ENCODE measurements at regions not wholly inside any gene's neighbourhood (a gene's known extent, or its start where the extent isn't known, plus 50 kb on each side); places are given as distances from the start of the nearest gene placed in this dataset.

- H3K4me3 ChIP-seq = no peak overlapping the region
- in situ Hi-C loops (cut with MboI) = no loop called here
- no peaks in the 10 kb centered on the region for H4K20me1 ChIP-seq (ENCODE audit: control insufficient read depth, insufficient read depth)
- no peaks in the 10 kb centered on the region for H3K36me3 ChIP-seq (ENCODE audit: control insufficient read depth in 2 of 2, insufficient read depth in 2 of 2, low read length in 1 of 2)
- ChIA-PET POLR2A (no interaction called here), SMC1A (ENCODE audit: uncharacterized antibody, unreplicated experiment) (no interaction called here), RAD21 (ENCODE audit: unreplicated experiment) (no interaction called here), CTCF (no interaction called here)
- no peaks in the 10 kb centered on the region for H3K4me1 ChIP-seq (ENCODE audit: control insufficient read depth, insufficient read depth, low read length)
- TF ChIP-seq MYC (IDR thresholded peaks at IDR 0.05; ENCODE audit: insufficient read depth, insufficient read length, insufficient replicate concordance, low read length, severe bottlenecking) (no peak), POLR2AphosphoS5 (IDR thresholded peaks at IDR 0.05; ENCODE audit: low read length) (no peak), PAX5 (IDR thresholded peaks at IDR 0.05; ENCODE audit: borderline replicate concordance, low read depth, low read length) (no peak), USF2 (IDR thresholded peaks at IDR 0.05; ENCODE audit: borderline replicate concordance, low read depth, low read length) (no peak), RELA (IDR thresholded peaks at IDR 0.05; ENCODE audit: borderline replicate concordance, partially characterized antibody) (no peak), STAT3 (IDR thresholded peaks at IDR 0.05; ENCODE audit: low read depth, low read length) (no peak), MEF2A (IDR thresholded peaks at IDR 0.05; ENCODE audit: insufficient read depth, low read depth, low read length) (no peak), PAX8 (IDR thresholded peaks at IDR 0.05) (no peak)
- WGBS (ENCODE audit: insufficient coverage, insufficient replicate concordance, low lambda C conversion rate, missing lambda C conversion rate) = 0% methylated on average over 2 of the region's 2 CpGs
- no peak overlapping the region for H3K4me2 ChIP-seq (ENCODE audit: control insufficient read depth, insufficient read depth)
- H3K9me3 ChIP-seq (replicated peaks; ENCODE audit: control insufficient read depth, insufficient read depth, low read length) = no peaks in the 10 kb centered on the region
- no peak overlapping the region for H2AFZ ChIP-seq (ENCODE audit: control insufficient read depth, low read depth, low read length)
- ATAC-seq (no peak; the same call in 2 of the 3 replicates), FAIRE-seq (no peak), DNase-seq (ENCODE audit: low read depth, low spot score) (no peak)
- H3K9ac ChIP-seq (ENCODE audit: control insufficient read depth, insufficient read depth, low read length) = no peak overlapping the region
- no peaks in the 10 kb centered on the region for H3K79me2 ChIP-seq (ENCODE audit: control insufficient read depth, insufficient read depth, low read length)
- no peak overlapping the region for H3K27ac ChIP-seq (ENCODE audit: control insufficient read depth, insufficient read depth)
- intact Hi-C loops (cut with micrococcal nuclease; ENCODE audit: unreplicated experiment) = no loop called here
- H3K27me3 ChIP-seq (replicated peaks in 1 of 2; ENCODE audit: control insufficient read depth in 2 of 2, insufficient read depth in 2 of 2, low read length in 1 of 2) = no peaks in the 10 kb centered on the region
- no TSS peak for BruUV-seq (replicated peaks)
These were observed 841.0 kb upstream of the PIK3C3 start for GRCh38 chr18:41113885-41114482.

Data from GM12878 (cell line).